HUDEP-2 (cell line): ENCODE measurements at regions not wholly inside any gene's neighbourhood (a gene's known extent, or its start where the extent isn't known, plus 50 kb on each side); places are given as distances from the start of the nearest gene placed in this dataset.
"Not testable (repeated sequence)": the region's sequence is repeated elsewhere in the genome, so short reads cannot be mapped to it uniquely, and the experiment has no call there.

Source experiments
- DNase-seq, 76 experiments: peaks; one replicate each; lab custom pipeline; 2025; ENCODE audit not compliant: unreplicated experiment in 76 of 76; lab: John Stamatoyannopoulos, UW

GRCh38 chr4:10856271-10856782 lies 171.8 kb upstream of the CLNK start:
- no peak for DNase-seq

DNA sequence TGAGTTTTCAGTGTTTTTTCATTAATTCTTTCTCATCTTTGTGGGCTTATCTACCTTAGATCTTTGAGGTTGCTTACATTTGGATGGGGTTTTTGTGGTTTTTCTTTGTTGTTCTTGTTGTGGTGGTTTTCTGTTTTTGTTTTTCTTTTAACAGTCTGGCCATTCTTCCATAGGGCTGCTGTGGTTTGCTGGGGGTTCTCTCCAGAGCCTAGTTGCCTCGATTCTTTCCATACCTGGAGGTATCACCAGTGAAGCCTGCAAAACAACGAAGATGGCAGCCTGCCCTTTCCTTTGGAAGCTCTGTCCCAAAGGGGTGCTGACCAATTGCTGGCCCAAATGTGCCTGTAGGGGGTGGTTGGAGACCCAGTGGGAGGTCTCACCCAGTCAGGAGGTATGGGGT lies 168.6 kb upstream of the CLNK start:
- DNase-seq = no peak

DNA sequence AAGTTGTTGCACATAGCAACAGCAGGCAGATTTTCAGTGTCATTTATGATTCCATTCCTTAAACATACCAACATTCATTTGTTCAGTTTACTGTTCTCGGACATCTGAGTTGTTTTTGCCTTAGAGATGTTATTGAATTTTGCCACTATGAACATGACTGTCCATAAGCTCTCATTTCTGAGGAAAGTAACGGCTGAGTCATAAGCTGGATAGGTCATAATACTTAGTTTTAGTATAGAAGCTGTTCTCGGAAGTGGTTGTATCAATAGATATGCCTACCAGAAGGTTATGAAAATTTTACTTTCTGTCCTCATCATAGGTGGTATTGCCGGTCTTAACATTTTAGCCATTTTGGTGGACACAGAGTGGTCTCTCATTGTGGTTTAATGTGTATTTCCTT lies 157.1 kb upstream of the CLNK start:
- DNase-seq = no peak

DNA sequence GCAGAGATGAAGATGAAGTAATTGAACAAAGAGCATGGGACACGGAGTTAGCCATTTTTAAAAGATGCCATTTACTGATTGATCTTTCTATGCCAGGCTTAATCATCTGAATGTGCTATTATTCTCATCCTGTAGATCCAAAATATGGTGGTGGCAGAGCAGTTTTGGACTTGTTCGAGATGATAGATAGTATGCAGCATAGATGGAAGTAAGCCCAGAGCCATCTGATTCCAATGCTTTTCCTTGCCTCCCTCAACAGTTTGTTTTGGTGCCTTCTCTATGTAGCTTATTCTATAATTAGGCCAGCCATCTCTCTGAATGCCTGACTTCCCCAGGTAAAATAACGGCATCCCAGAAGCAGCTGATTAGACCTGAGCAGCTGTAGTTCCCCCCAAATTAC lies 152.6 kb upstream of the CLNK start:
- DNase-seq = no peak

DNA sequence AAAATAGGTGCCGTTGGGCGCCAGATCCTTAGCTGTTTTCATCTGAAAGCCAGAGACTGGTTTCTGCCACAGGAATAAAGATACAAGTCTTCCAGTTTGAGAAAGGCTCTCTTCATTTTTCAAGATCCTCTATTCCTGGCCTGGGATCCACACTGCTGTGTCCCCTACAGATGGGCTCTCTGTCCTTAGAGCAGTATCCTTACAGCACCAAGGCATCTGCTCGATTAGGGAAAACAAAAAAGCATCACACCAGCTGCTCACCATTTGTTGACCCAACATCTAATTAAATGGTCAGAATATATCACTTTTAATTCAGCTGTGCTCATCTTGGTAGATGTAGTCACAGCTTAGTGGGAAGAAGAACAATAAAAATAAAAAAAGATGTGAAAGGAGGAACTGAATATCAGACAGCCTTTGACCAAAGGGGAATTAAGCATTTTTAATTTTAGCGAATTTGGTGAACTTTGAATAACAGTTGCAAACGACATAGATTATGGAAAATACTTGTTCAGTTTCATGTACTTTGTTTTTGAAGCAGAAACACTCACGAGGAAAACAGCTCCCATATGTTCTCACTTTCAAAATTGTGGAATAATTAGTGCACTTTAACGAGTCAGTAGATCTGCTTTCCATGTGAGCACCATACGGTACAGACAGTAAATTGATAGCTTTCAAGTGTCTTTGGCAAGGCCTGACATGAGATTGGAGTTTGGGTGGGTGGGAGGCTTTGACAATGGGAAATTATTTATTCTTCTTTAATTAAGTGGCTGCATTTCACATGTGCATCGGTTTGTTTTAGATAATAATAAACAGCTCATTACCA lies 148.4 kb upstream of the CLNK start:
- DNase-seq = no peak

- DNase-seq = no peak
These were observed 147.3 kb upstream of the CLNK start for GRCh38 chr4:10831727-10832408.

DNA sequence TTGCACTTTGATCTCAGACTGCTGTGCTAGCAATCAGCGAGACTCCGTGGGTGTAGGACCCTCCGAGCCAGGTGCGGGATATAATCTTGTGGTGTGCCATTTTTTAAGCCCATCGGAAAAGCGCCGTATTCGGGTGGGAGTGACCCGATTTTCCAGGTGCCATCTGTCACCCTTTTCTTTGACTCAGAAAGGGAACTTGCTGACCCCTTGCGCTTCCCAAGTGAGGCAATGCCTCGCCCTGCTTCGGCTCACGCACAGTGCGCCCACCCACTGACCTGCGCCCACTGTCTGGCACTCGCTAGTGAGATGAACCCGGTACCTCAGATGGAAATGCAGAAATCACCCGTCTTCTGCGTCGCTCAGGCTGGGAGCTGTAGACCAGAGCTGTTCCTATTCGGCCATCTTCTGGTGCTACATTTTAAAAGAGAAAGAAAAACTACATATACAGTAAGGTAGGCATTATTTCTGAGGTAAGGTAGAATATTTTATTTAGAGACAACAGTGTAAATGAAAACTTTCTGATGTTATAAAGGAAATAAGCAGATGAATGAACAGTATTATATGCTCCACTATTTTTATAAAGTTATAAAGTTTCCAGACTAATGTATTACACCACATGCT lies 144.5 kb upstream of the CLNK start:
- not testable (repeated sequence) for DNase-seq

DNA sequence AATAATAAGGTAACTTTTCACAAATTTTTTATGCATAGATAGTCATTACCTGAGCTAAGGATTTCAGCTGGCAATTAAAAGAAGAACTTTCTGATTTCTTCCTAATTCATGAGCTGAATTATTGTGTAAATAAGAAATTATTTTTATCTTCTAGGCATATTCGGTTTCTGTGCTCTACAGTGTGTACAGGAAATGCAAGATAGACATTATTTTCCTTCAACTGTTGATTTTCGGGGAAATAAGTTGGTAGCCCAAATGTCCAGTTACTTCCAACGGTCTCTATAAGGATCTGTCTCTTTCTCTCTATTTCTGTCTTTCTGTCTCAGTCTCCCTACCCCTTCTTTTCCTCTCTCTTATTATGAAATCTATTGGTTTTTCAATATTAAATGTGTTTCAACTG lies 137.3 kb upstream of the CLNK start:
- no peak for DNase-seq

GRCh38 chr4:10816571-10816970 lies 132.0 kb upstream of the CLNK start:
- DNase-seq = no peak

DNA sequence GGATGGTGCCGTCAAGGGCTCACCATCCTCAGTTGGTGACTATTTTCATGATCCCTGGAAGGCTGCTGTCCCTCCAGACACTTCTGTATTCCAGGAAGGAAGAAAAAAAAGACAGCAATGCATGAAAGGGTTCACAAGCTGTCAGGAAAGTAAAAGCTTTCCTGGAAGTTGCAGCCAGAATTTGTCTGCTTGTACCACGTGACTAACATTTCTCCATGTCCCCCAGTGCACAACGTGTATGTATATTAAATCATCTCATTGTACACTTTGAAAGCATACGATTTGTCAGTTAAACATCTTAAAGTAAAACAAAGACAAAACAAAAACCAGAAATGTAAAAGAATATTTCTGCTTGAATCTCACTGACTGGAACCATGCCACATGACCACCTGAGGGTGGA lies 127.4 kb upstream of the CLNK start:
- DNase-seq = no peak

DNA sequence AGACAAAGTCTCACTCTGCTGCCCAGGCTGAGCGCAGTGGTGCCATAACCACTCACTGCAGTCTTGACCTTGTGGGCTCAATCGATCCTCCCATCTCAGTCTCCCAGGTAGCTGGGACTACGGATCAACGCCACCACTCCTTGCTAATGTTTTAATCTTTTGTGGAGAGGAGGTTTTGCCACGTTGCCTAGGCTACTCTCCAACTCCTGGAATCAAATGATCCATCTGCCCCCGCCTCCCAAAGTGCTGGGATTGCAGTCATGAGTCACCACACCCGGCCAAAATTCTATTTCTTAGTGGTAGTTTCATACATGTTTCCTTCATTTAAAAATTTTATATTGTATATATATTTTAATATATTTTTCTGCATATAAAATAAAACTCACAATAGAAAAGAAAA lies 125.8 kb upstream of the CLNK start:
- no peak for DNase-seq

DNA sequence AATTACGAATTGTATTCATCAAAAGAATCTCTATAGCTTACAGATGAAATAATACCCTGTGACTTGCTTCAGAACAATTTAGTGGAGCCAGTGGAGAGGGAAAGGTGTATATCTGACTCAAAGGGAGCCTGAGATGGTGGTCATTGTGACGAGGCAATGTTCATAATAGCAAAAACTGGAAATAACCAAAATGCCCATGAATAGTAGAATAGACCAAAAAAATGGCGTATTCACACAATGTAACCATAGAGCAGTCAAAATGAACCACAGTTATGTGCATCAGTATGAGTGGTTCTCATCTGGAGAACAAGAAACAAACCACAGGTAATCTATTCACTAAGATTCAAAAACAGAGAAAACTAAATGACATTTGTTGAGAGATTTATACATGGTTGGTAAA lies 125.3 kb upstream of the CLNK start:
- DNase-seq = no peak

DNA sequence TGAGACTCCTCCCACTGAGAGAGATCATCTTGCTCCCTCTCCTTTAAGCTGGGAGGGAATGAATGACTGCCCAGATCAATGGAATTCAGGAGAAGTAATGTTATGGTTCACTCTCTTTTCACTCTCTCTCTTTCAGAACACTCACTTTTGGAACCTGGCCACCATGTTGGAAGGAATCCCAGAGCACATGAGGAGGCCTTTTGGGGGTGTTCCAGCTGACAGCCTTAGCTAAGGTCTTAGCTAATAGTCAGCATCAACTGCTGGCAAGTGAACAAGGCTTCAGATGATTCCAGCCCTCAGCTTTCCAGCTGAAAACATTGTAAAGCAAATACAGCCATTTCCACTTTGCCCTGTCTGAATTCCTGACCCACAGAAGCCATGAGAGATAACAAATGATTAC lies 124.0 kb upstream of the CLNK start:
- DNase-seq = no peak

DNA sequence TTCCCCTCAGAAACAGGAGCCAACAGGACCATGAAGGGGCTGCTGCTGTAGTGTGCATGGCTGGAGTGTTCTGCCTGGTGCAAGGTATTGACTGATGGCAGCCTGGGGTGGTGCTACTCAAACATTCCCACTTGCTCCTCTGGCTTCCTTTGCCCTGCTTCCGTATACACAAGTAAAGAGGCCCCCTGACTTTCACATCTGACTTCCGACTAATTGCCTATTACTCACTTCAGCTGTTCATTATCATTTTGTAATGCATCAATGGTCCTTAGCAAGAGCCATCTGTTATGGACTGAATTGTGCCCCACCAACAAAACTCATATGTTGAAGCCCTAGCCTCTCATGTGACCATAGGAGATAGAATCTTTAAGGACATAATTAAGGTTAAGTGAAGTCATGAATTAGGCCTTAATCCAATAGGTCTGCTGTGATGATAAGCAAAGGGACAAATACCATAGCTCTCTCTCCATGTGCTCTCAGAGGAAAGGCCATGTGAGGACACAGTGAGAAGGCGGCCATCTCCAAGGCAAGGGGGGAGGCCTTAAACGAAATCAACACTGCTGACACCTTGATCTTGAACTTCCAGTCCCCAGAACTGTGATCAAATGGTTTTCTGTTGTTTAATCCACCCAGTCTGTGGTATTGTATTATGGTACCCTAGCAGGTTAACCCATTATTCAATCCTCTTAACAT lies 122.5 kb upstream of the CLNK start:
- no peak for DNase-seq

DNA sequence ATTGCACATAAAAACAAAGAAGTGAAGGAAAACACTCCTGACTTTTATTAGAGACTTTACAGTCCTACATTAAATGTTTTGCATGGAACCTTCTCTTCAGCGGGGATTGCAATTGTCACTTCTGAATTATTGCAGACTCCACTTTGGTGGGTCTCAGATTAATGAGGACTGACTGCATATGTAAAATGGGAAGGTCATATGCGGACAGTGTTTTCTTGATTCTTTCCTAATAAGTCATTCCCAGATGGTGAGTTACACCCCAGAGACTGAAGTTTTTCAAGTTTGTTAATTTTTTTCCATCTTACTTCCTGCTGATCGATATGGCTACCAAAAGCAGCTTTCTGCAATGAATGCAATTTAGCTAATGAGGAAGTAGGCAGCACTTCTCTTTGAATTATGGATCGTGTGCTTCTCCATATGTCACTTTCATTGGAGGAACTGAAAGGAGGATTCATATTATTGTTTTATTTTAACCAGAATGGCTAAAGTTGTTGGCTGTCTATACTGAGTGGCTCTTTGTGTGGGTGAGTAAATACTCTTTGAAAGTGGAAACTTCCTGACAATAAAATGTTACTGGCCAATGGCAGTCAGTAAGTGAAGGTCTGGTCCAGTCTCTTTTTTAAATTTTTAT lies 119.3 kb upstream of the CLNK start:
- no peak for DNase-seq

DNA sequence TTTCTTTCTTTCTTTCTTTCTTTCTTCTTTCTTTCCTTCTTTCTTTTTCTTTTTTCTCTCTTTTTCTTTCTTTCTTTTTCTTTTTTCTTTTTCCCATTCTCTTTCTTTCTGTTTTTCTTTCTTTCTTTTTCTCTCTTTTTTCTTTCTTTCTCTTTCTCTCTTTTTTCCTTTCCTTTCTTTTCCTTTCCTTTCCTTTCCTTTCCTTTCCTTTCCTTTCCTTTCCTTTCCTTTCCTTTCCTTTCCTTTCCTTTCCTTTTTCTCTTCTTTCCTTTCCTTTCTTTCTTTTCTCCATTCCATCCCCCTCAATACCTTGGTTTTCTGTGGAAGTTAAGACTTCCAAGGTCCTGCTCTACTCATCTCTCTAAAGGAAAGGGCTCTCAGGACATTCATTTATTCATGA lies 102.8 kb upstream of the CLNK start:
- DNase-seq = no peak

DNA sequence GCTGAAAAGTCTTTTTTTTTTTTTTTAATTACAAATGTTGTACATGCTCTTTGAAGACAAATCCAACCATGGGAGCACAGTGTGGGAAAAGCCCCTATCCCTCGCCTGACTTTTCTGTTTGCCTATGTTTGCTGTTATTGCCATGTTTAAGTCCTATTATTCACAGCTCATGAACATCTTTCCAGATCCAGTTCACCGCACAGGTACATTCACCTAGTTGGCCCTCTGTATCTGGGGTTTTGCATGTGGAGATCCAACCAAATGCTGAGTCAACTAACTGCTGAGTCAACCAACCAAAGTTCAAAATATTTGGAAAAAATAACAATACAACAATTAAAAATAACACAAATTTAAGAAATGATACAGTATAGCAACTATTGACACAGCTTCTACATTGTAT lies 100.1 kb upstream of the CLNK start:
- no peak for DNase-seq

DNA sequence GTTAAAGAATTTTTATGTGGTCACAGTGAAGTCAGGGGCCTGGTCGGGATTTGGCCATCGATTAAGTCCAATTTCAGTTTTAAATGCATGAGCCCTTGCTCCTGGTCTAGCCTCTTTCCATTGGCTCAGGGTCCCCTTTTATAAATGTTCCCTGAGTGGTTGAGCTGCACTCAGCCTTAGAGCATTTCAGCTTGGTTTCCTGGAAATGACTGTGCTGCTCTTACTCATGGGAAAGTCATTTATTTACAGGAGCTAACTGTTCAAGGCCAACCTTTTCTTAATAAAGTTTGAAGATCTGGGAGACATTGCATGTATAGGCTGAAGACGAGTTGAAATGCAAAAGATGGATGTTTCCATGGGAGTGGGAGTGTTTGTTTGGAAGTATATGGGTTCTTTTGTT lies 98.8 kb upstream of the CLNK start:
- no peak for DNase-seq

- no peak for DNase-seq
These were observed 97.2 kb upstream of the CLNK start for GRCh38 chr4:10781805-10782204.

GRCh38 chr4:10780803-10781202 lies 96.2 kb upstream of the CLNK start:
- DNase-seq = not testable (repeated sequence)

DNA sequence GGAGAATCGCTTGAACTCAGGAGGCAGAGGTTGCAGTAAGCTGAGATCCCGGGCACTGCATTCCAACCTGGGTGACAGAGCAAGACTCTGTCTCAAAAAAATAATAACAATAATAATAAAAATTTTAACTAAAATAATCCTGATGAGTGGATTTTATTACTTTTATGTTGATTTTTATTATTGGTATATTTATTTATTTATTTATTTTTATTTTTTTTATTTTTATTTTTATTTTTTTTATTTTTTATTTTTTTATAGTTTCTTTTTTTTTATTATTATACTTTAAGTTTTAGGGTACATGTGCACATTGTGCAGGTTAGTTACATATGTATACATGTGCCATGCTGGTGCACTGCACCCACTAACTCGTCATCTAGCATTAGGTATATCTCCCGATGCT lies 90.6 kb upstream of the CLNK start:
- DNase-seq = not testable (repeated sequence)
